HG03066 (cell line): ENCODE measurements at regions not wholly inside any gene's neighbourhood (a gene's known extent, or its start where the extent isn't known, plus 50 kb on each side); places are given as distances from the start of the nearest gene placed in this dataset.

Source experiments
- ATAC-seq: cut with Tn5 transposase; IDR thresholded peaks from one replicate; pipeline ENCODE4 v1.9.1; 2021; ENCODE audit warnings: low read depth; ENCODE audit not compliant: unreplicated experiment

DNA sequence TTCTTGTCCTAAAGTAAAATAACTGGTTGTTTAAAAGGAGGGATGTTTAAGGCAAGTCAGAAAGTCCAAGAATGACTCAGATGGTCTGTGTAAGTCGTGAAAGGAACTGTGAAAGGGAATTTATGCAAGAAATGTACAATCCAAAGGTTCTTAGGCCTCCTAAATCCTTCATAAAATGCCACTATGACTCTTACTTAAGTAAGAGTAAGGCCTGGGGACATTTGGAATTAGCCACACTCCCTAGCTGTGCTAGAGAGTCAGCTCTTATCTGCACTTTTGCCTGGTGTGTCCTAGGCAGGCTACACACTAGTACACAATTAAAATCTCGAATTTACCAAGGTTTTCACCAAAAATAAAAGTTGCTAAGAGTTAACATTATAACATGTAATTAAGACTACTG is 686.9 kb downstream of the UQCRFS1 start:
- ATAC-seq = no peak

DNA sequence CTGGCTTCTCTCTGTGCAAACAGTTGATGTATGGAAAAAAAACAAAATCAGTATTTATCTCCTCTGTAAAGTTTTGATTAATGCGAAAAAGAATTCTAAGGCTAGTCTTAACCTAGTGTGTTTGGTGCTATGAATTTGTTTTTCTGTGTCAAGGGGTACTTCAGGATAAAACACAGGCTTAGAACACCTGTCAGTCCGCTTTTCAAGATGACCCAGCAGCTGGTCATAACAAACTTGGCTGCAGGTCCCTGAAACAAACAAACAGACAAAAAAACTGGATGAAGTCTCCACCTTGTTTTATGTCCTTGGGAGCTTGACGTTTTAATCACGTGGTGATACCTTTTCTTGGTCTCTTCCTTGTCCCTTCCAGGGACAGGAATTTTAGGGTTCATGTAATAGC is 689.3 kb downstream of the UQCRFS1 start:
- no peak for ATAC-seq

DNA sequence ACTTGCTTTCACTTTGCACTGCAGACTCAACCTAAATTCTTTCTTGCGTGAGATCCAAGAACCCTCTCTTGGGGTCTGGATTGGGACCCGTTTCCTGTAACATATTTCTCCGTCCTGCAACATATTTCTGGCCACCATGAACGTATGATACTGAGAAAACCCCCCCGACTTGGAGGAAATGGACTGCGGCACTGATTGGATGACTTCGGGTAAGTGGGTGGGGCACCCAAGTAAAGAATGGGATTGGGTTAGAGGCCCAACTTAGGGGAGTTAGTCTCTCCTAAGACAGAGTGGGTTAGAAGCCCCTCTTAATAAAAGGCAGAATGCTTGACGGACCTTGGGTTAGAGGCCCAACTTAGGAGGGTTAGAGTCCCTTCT is 690.4 kb downstream of the UQCRFS1 start:
- no peak for ATAC-seq

DNA sequence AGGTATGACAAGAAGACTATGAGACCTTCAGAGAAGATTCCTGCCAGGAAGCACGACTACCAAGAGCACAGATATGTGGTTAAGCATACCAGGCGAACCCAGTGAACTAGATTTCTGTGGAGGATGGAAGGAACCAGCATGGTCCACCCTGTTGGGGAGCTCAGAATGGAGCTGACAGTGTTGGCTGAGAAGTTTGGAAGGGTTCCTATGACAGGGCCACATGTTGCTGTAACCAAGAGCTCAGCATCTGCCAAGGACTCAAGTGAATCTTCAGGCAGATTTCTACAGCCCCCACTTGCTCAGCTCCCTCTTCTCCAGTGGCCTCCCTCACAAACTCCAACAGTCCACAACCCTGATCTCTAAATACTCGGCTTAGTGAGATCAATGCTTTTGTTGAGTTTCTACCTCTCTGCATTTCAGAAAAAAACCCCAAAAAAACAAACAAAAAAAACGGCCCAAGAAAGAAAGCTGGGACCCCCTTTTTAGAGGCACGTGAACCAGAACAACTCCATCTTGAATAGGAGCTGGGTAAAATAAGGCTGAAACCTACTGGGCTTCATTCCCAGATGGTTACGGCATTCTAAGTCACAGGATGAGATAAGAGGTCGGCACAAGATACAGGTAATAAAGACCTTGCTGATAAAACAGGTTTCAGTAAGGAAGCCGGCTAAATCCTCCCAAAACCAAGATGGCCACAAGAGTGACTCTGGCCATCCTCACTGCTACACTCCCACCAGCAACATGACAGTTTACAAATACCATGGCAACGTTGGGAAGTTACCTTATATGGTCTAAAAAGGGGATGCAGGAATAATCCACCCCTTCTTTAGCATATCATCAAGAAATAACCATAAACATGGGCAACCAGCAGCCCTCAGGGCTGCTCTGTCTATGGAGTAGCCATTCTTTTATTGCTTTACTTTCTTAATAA is 691.1 kb downstream of the UQCRFS1 start:
- ATAC-seq = no peak

DNA sequence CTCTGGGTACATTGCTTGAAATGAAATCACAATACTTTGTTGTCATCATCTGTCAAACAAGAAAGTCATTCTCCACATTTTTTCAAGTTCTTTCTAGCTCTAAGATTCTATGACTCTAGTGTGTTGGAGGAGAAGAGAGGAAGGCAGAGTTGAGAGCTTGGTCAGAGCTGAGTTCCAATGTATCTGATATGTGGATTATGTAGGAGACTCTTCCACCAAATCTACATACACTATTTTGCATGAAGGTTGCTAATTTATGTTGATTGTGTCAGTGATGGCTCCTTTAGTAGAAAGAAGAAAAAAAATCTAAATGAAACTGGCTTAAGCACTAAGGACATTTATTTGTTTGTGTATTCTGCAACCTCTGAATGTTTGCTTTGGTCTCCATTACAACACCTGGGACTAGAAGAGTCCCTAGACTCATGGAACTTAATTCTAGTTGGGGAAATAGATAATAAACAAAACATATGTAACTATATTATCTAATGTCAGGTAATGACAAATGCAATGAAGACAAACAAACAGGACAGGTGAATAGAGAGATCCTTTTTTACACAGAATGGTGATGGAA is 691.9 kb downstream of the UQCRFS1 start:
- ATAC-seq = no peak

DNA sequence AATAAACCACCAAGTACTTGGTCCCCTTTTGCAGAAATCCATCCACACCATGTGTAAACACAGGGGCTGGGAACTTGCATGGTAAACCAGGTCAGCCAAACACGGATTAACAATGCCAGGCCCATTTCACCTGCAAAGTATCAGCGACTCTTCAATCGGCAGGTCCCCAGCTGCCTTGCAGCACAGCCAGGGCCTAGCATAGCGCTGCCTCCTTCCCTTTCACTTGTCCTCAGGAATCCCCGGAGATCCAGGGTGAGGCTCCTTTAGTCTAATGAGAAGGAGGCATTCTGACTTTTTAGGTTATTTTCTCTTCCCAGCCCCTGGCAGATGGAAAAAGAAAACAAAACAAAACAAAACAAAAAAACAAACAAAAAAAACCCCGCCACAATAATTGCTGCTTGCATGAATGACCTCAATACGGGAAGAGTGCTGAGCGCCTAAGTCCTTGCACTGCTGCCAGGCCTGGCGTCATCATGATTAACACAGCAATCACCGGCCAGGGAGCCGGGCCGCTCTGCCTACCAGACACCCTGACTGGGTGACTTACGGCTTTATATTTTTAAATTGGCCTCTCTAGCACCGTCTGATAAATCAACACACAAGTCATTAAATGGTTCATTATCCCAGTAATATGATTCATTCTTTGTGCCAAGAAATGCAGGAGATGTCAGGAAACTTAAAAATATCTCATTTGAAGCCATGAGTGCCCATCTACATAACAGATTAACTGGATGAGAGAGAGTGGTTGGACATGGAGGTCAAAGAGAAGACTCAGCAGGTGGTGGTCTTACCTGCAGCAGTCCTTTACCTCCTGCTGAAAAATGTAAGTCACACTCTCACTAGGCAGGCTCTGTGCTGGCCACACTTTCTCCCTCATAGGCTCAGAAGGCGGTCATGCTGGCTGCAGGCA is 692.7 kb downstream of the UQCRFS1 start:
- no peak for ATAC-seq

DNA sequence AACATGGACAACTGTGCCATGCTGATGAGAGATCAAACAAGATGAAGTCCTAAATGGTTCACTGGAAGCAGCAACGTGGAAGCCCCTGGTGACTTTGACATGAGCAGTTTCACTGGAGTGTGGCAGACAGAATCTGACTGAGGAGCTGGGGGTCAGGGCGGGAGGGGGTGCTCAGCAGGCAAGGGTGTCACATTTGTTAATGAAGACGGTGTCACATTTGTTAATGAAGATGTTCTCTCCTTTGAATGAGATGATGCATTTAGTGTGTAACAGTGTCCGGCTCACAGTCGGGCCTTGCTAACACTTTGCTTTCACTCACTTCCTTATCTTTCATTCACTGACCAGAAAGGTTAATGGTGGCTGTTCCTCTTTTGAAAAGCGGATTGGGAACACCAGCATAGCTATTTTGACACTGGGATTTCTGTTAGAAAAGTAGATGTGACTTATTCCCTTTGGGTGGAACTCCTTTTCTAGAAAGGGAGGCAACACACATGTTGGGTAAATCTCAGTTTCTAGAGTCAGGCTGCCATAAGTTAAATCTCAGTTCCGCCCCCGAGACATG is 693.7 kb downstream of the UQCRFS1 start:
- no peak for ATAC-seq

DNA sequence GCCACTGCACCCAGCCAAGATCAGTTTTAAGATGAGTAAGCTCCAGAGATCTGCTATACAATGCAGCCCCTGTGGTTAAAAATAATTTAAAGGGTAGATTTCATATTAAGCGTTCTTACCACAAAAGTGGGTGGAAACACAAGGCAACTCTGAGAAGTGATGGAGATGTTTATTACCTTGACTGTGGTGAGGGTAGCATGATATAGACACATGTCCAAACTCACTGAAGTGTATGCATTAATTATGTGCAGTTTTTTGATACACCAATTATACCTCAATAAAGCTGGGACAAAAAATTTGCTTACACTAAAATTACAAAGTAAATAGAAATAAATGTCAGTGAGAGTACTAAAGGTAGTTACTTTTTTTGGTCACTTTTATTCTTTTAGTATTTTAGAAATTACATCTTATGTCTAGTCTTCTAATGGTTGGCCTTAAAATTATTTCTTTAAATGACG is 696.5 kb downstream of the UQCRFS1 start:
- ATAC-seq = no peak

DNA sequence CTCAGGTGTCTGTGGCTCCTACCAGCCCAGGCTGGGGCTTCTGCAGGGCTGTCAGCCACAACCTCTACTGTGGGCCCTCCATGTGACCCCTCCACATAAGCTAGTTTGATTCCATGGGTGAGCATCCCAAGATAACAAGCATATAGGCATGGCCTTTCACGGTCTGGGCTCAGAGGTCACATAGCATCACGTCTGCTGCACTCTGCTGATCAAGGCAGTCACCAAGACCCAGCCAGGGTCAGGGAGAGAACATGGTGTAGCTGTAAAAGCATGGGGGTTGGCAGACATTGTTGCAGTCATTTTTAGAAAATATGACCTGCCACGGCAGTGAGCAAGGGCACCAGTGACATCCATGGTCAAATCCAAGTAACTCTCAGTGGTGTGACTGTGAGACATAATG is 698.8 kb downstream of the UQCRFS1 start:
- ATAC-seq = no peak

DNA sequence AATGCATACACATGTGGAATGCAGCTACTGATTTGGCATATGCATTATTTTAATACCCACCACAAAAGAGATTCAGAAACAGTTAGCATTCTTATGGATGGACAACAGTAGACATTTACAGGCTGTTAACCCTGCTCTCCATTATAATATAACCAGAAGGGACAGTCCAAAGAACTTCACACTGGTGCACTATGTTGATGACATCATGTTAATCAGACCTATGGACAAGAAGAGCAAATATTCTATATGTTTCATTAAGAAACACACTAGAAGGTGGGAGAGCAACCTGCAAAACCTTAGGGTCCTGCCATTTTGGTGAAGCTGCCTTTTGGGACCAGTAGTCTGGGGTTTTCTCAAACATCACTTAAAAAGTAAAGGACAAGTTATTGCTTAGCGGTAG is 701.3 kb downstream of the UQCRFS1 start:
- ATAC-seq = no peak

DNA sequence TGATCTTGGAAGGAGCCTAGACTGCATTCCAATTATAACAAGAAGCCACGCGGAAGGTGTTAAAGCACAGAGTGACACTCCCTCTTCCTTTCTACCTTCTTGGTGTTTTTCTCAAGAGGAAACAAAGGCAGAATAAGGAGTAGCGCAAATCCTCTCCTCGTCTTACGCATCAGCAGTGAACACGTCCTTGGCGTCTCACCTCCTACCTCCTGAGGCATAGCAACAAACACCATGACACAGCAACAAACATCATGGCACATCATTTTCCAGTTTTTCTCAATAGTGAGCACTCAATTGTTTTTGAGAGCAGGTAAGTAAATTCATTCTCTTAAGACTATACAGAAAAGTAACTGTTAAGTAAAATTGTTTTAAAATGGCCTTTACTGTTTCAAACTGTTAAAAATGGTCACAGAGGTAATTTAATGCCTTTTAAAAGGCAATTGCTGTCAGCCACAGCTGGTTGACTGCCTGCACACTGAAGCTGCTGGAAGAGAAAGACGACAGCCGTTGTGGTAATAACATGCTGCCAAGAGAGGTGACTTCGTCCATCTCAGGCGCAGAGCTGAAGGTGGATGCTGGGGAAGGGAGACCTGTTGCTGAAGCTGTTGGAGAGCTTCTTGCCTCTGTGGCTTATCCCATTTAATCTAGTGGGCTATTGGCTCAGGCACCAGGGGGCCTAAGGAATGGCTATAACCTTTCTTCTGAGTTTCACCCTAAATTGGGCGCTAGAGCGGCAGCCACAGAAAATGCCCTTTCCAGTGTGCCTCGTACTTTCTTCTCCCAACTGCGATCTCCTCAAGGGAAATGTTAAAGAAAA is 703.7 kb downstream of the UQCRFS1 start:
- no peak for ATAC-seq

DNA sequence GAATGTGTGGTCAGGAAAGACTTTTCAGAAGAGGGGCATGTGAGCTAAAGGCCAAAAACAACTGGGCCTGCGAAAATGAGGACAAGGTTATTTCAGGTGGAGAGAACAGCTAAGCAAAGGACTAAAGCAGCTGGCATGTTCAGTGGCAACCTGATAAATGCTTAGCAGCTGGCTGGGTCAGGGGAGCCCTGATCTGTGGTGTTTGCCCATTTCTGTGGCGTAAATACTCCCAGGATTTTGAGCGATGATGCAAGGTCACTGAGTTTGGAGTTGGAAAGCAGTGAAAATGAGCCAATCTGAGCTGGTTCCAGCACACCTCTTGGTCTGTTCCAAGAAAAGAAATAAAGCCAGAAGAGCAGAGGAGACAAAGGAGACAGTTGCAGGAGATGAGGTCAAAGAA is 704.3 kb downstream of the UQCRFS1 start:
- ATAC-seq = no peak

DNA sequence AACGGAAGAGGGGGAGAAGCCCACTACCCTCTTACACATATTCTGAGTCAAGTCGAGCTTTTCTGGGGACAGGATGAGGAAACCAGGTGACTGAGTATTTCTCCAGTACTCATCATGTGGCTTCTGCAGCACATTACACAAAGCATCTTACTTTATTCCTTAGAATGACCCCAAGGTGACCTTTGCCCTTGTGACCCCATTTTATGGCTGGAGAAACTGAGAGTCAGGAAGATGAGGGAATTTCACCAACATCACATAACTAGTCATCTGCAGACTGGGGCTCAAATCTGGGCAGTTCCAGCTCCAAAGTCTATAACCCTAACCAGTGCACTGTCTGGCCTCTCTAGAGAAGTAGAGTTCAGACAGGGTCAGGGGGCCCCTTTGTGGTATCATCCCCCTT is 707.0 kb downstream of the UQCRFS1 start:
- no peak for ATAC-seq

DNA sequence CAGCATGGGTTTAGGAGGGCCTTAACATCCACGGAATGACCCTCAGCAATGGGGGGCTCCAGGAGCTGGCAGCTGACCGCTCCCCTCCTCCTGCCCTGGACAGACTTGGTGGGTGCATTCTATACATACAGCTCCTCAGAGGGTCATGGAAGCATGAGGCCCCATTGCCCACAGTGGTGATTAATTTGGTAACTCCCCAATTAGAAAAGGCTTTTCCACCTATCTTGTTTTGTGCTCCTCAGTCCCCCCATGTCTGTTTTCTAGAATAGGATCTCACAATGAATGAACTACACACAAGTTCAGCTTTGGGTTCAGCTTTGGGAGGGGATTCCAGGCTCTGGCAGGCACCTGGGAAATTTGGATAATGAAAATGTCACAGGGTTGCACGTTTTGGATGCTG is 707.8 kb downstream of the UQCRFS1 start:
- ATAC-seq = no peak

DNA sequence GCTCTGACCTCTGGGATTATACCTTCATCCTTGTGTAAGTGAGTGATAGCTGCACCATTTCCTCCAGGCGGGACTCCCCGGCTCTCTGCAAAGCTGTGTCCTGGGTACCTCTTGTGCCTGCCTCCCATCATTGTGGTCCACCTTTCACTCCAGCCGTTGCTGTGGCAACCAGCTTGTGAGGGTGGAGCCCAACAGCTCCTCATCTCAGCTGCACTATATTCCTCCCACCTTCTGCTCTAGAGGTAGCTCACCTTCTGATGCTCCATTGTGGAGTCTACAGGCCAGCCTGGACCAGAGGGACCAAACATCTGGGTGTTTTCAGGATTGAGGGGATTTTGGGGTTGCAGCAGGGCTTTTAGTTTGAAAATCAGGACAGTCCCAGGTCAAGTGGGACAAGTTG is 708.2 kb downstream of the UQCRFS1 start:
- no peak for ATAC-seq

DNA sequence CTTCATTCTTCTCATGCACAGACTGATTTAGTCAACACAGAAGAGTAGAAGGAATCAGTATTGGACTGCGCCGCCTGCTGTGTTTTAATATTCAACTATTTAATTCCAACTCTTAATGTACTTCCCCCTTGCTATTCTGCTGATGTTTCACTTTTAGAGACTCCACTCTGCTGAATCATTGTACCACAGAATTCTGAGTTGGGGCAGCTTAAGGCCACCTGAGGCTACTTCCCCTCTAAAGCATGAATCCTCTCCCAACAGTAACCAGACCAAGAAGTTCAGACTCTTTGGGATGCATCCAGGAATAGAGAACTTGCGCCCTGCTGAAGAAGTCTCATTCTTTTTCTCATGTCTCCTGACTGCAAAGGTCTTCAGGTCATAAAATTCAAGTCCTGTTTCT is 708.8 kb downstream of the UQCRFS1 start:
- no peak for ATAC-seq

DNA sequence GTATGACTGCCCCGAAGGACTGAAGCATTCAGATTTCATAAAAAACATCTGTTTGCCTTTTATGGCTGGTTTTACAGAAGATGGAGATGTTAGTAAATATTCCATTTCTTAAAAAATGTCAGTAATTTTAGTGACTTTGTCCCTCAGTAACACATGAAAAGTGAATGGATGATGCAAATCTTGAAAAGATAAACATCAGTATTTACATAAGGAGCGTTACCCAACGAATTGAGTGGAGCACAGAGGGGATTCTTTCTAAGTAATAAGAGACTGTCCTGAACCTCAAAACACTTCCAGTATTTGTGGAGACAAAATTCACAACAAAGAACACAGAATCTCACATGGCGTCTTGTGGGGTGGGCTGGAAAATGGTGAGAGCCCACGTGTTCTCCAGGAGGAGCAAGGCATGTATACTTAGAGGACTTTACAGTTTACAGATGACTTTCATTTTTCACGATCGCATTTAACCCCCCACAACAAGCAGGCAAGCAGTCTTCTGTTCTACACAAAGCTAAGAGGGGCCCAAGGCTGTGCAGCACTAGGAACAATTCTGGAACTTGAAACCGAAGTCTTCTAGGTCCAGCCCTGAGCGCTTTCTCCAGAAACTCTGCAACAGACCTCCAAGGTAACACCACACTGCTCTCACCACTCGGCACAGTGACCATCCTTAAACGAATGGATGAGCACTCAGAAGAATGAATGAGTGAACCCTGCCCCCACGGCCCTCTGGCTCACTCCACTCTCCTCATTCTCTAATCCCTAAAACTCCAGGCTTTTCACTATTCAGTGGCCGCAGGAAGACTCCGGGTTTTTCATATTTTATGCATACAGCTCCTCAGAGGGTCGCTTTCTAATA is 709.8 kb downstream of the UQCRFS1 start:
- ATAC-seq = no peak

DNA sequence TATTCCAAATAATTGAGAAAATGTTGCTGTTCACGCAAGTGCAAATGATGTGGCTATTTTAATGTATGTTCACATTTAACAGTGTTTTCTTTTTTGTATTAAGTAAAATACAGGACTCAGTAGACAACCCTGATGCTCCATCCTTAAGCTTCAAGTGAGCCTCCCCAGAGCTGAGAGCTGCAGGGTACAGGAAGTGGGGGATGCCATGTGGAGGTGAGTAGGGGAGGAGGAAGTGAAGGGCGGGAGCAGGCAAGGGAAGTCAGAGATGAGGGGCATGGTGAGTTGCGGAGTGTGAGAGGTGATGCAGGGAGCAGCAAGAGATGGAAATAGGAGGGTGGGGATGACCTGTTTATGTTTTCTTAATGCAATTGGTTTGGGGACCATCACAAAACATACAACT is 711.0 kb downstream of the UQCRFS1 start:
- no peak for ATAC-seq

DNA sequence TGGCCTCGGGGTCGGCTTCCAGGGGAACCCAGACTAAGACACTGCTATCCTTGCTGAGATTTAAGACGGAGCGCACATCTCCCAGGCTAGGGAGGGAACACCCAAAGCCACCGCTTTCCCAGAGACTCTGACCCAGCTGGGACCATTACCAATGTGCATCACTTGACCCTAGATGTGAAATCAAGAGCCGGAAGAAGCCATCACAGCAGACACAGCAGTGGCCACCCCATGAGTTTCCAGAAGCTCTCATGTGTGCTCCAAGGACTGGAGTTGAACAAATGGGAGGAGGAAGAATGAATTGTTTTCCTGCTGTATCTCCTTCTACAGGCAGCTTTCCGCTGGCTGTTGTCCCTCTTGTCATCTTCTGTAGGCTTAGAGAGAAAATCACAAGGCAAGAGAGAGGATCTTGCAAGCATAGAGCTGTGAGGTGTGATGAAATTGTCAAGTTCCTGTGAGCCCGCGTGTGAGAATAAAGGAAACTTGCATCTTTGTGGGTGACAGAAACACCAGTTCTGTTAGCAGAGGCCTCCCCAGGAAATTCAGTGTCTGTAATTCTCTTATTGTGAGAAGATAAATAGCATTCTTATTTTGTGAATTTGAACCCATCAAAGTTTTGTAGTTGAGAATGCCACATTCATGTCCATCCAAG is 711.8 kb downstream of the UQCRFS1 start:
- ATAC-seq = no peak
